NCI-H446 treated with DMSO at 0.1 percent for 48 hours (cell line): ENCODE measurements at regions not wholly inside any gene's neighbourhood (a gene's known extent, or its start where the extent isn't known, plus 50 kb on each side); places are given as distances from the start of the nearest gene placed in this dataset.
"Not testable (repeated sequence)": the region's sequence is repeated elsewhere in the genome, so short reads cannot be mapped to it uniquely, and the experiment has no call there.

Experiments
- DNase-seq: peaks from one replicate; lab custom pipeline; 2025; lab: John Stamatoyannopoulos, UW

- DNase-seq, result no peak
Observed at GRCh38 chr3:152621967-152622810, 212.7 kb upstream of the P2RY1 start.

DNA sequence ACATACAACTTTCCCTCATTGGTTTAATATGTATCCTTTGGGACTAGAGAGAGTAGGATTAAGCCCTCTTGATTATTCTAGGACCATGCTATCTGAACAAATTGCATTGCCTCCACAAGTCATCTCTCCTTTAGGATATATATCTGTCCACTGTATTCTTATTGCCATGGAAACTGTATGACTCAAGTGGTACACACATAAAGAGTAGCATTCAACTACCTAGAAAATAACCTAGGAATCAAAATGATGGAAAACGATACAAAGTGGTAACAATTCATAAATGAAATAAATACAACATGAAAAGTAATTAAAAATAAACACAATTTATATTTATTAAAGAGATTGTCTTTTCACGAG is 212.1 kb upstream of the P2RY1 start:
- no peak for DNase-seq

DNA sequence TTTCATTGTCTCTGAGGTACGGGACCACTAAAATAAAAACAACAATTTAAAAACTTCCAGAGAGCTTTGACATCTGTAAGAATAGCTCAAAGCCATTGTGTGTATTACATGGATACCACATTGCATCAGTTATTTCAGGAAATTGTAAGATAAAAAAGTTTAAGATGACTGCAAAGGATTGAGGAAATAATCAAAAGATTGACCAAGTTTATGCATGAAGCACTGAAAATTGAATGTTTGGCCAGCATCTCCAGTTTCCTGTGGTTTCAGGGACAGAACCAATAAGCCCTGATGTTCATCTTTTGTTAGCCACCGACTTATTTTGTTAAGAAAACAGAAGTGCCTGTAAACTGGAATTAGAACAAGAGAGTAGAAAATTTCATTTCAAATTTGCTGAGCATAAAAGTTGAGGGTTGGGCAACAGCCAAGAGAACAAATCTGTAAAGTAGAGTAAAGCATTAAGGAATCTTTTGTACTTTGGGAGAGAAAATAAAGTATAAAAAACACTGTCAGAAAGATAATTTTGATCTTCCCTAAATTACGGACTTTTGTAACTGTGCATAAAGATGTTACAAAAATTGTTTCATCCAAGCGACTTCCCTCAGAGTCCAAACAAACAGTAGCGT is 211.5 kb upstream of the P2RY1 start:
- DNase-seq, result no peak

- DNase-seq, result no peak
Observed at GRCh38 chr3:152626226-152626625, 208.7 kb upstream of the P2RY1 start.

DNA sequence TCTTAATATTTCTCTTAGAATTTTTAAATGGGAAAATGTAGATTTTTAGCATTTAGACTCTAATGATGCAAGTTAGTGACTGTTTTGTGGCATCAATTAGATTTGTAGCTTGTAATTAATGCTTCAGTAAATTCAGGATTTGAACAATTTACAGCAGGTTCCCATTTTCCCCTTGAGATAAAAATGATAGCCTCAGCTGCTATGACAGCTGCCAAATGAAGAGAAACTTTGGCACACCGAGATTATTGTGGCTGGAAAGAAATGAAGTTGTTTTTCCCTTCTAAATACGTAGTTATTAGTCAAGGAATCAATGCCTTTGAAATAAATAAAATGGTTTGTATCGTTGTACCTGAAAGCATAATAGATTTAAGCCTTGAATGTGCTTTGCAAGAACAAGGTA is 206.4 kb upstream of the P2RY1 start:
- no peak for DNase-seq

DNA sequence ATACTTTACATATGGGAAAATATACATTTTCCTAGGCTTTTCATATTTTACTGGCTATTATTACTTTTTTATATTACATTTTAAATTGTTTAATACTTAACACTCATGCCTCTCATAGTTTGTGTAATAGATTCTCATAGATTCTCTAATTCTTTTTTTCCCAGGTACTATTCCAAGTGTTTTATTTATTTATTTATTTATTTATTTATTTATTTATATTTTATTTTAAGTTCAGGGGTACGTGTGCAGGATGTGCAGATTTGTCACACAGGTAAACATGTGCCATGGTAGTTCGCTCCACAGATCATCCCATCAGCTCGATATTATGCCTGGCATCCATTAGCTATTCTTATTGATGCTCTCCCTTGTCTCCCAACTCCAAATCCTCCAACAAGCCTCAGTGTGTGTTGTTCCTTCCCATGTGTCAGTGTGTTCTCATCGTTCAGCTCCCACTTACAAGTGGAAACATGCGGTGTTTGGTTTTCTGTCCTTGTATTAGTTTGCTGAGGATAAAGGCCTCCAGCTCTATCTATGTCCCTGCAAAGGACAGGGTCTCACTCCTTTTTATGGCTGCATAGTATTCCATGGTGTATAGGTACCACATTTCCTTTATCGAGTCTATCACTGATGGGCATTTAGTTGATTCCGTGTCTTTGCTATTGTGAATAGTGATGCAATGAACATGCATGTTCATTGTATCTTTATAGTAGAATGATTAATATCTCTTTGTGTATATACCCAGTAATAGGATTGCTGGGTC is 205.4 kb upstream of the P2RY1 start:
- no peak for DNase-seq

- DNase-seq, result no peak
Observed at GRCh38 chr3:152635389-152635788, 199.5 kb upstream of the P2RY1 start.

- DNase-seq, result no peak
Observed at GRCh38 chr3:152636651-152637050, 198.3 kb upstream of the P2RY1 start.

- DNase-seq, result no peak
Observed at GRCh38 chr3:152638214-152638613, 196.7 kb upstream of the P2RY1 start.

GRCh38 chr3:152638707-152639450 is 196.1 kb upstream of the P2RY1 start:
- no peak for DNase-seq

DNA sequence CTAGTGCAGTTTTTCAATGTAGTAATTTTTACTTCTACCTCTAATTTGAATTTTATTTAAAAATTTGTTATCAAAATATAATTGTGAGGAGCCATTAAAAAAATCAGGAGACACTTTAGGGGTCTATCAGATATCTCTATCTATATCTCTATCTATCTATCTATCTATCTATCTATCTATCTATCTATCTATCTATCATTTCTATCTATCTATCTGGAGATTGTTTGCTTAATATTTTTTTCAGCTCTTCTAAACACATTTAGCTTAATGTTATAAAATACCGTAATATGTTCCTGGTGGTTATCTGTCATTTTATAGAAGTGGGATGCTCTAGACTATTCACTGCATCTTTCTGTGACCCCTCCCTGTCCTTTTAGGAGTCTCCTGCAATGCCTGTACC is 193.7 kb upstream of the P2RY1 start:
- no peak for DNase-seq

- DNase-seq, result no peak
Observed at GRCh38 chr3:152642658-152643057, 192.3 kb upstream of the P2RY1 start.

- DNase-seq, result no peak
Observed at GRCh38 chr3:152644478-152644877, 190.5 kb upstream of the P2RY1 start.

DNA sequence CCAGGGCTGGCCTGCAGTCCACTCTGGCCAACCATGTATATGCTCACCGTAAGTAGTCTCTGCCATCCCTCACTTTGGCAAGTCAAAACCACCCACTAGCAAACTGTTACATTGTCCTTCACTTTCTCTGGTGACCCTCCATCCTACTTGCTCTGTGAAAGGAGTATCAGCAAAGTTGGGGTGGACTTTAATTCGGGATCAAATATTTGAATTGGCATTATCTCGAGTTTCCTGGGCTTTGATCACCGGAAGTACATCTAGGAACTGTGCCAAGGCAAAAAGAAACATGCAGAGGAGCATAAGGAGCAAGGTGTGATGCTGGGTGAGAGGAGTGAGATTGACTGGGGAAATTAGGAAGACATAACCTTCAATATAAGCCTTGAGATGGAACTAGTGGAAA is 188.9 kb upstream of the P2RY1 start:
- no peak for DNase-seq

- no peak for DNase-seq
Observed at GRCh38 chr3:152650177-152650576, 184.8 kb upstream of the P2RY1 start.

DNA sequence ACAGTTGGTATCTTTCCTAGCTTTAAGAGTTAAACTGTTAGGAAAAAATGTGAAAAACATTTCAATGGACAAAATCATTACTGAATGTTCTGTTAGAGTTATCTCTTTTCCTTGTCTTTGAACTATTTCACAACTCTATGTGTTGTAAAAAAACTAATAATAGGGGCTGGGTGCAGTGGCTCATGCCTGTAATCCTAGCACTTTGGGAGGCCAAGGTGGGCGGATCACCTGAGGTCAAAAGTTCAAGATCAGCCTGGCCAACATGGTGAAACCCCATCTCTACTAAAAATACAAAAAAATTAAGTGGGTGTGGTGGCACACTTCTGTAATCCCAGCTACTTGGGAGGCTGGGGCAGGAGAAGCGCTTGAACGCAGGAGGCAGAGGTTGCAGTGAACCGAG is 184.0 kb upstream of the P2RY1 start:
- not testable (repeated sequence) for DNase-seq

DNA sequence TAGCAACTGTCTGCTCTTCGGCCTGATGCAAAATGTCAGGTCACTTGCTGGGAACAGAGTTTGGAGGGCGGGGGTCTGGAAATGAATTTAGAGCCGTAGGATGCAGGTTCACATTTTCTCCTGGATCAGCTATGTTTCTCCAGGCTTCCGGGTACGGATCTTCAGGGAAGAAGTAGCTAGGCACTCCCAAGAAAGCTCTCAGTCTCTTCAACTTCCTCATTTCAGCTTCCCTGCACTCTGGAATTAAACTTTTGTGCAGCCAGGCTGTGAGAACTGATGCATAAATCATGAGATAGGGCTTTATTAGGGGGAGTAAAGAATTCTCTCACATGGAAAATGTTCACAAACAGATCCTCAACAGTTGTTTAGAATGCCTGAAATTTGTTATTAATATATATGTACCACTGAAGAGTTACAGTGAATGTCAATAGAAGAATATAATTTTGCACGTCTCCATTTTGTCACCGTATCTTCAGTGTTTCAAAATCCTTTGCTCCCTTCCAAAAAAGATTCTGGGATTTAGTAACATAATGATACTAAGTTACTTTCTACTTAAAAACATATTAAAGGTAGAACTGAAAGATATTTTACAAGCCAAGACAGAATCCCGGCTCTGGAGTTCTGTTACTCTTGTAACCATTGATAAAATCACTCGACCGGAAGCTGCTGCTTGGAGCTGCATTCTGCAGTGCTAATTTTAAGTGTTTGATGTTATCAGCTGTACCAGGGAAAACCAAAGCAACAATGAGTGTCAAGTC is 178.5 kb upstream of the P2RY1 start:
- no peak for DNase-seq

DNA sequence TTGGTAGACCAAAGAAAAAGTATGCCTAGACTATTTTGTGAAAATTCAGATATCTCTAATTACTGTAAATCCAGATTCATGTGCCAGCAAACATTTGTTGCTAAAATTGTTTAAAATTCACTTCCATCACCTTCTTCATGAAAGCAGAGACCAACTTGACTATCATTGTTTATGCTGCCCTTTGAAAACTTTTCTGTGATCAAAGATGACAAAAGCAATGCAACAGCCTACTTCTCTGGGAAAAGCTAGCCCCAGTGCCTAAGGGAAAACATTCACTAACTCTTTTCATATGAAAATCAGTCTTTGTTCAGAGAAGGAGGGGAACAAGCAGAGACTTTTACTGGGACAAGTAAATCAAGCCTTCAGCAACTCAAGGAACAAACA is 178.0 kb upstream of the P2RY1 start:
- no peak for DNase-seq

- DNase-seq, result no peak
Observed at GRCh38 chr3:152658977-152659720, 175.8 kb upstream of the P2RY1 start.

DNA sequence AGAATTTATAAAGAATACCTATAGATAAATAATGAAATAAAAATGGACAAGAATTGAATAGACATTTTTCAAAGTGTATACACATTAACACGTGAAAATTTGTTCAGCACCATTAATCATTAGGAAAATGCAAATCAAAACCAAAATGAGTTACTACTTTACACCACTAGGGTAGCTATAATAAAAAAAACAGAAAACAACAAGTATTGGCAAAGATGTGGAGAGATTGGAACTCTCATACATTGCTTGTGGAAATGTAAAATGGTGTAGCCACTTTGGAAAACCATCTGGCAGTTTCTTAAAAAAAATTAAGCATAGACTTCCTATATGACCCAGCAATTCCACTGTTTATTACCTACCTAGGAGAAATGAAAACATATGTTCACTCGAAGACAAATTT is 172.8 kb upstream of the P2RY1 start:
- no peak for DNase-seq

- DNase-seq, result no peak
Observed at GRCh38 chr3:152664766-152665165, 170.2 kb upstream of the P2RY1 start.
